ENCODE measurements at regions not wholly inside any gene's neighbourhood (a gene's known extent, or its start where the extent isn't known, plus 50 kb on each side); places are given as distances from the start of the nearest gene placed in this dataset.

GRCh38 chr2:12504443-12504842 lies 212.3 kb upstream of the TRIB2 start:
- TF ChIP-seq CTCF (IDR thresholded peaks at IDR 0.05) (no peak), POLR2AphosphoS5 (IDR thresholded peaks at IDR 0.05) (no peak), EP300 (IDR thresholded peaks at IDR 0.05) (no peak), POLR2A (IDR thresholded peaks at IDR 0.05) (no peak)
- no peak for DNase-seq
- Histone ChIP-seq H3K27me3 (no peaks in the 10 kb centered on the region), H3K9me3 (no peaks in the 10 kb centered on the region), H3K27ac (no peak overlapping the region), H3K4me3 (no peak overlapping the region), H3K36me3 (no peaks in the 10 kb centered on the region), H3K4me1 (no peaks in the 10 kb centered on the region)
- intact Hi-C loops (cut with DNase I) = no loop called here
- WGBS, 2 donors = 64 to 75% methylated on average over 4 of the region's 4 CpGs

- H3K4me3 ChIP-seq = no peak overlapping the region
- no peak for DNase-seq
- no peaks in the 10 kb centered on the region for H3K9me3 ChIP-seq
- no peaks in the 10 kb centered on the region for H3K27me3 ChIP-seq
- H3K4me1 ChIP-seq = no peaks in the 10 kb centered on the region
- intact Hi-C loops (cut with DNase I) = no loop called here
- no peak for TF ChIP-seq POLR2AphosphoS5 (IDR thresholded peaks at IDR 0.05)
- TF ChIP-seq CTCF (IDR thresholded peaks at IDR 0.05) = no peak
- TF ChIP-seq EP300 (IDR thresholded peaks at IDR 0.05) = no peak
- no peak for TF ChIP-seq POLR2A (IDR thresholded peaks at IDR 0.05)
- no peaks in the 10 kb centered on the region for H3K36me3 ChIP-seq
- WGBS, 2 donors = 74 to 76% methylated on average over 2 of the region's 2 CpGs
- no peak overlapping the region for H3K27ac ChIP-seq
Observed at GRCh38 chr2:12506846-12507245, 209.9 kb upstream of the TRIB2 start.

GRCh38 chr2:12507295-12507694 lies 209.4 kb upstream of the TRIB2 start:
- TF ChIP-seq CTCF (IDR thresholded peaks at IDR 0.05) (no peak), POLR2A (IDR thresholded peaks at IDR 0.05) (no peak), EP300 (IDR thresholded peaks at IDR 0.05) (no peak), POLR2AphosphoS5 (IDR thresholded peaks at IDR 0.05) (no peak)
- H3K9me3 ChIP-seq = no peaks in the 10 kb centered on the region
- H3K27ac ChIP-seq = no peak overlapping the region
- H3K4me3 ChIP-seq = no peak overlapping the region
- no peak for DNase-seq
- H3K4me1 ChIP-seq = no peaks in the 10 kb centered on the region
- WGBS, 2 donors = 47 to 76% methylated on average over 7 of the region's 7 CpGs
- H3K27me3 ChIP-seq = no peaks in the 10 kb centered on the region
- H3K36me3 ChIP-seq = no peaks in the 10 kb centered on the region
- intact Hi-C loops (cut with DNase I) = no loop called here

- Histone ChIP-seq H3K27me3 (no peaks in the 10 kb centered on the region), H3K9me3 (no peaks in the 10 kb centered on the region), H3K4me1 (peaks cover 0 to 9% (median 4%) of the 10 kb centered on the region in 4 donors), H3K27ac (no peak overlapping the region), H3K36me3 (no peaks in the 10 kb centered on the region), H3K4me3 (no peak overlapping the region)
- intact Hi-C loops (cut with DNase I) = no loop called here
- TF ChIP-seq CTCF (IDR thresholded peaks at IDR 0.05) = no peak
- TF ChIP-seq EP300 (IDR thresholded peaks at IDR 0.05) = no peak
- TF ChIP-seq POLR2AphosphoS5 (IDR thresholded peaks at IDR 0.05) = no peak
- TF ChIP-seq POLR2A (IDR thresholded peaks at IDR 0.05) = no peak
- DNase-seq = no peak
Observed at GRCh38 chr2:12510070-12510469, 206.7 kb upstream of the TRIB2 start.

- intact Hi-C loops (cut with DNase I) = no loop called here
- H3K4me3 ChIP-seq = no peak overlapping the region
- no peaks in the 10 kb centered on the region for H3K27me3 ChIP-seq
- H3K9me3 ChIP-seq = no peaks in the 10 kb centered on the region
- 22 to 58% methylated on average over 1 of the region's 1 CpG for WGBS, 2 donors
- H3K4me1 ChIP-seq = peaks cover 0 to 9% (median 4%) of the 10 kb centered on the region in 4 donors
- no peak overlapping the region for H3K27ac ChIP-seq
- TF ChIP-seq CTCF (IDR thresholded peaks at IDR 0.05) (no peak), EP300 (IDR thresholded peaks at IDR 0.05) (no peak), POLR2AphosphoS5 (IDR thresholded peaks at IDR 0.05) (no peak), POLR2A (IDR thresholded peaks at IDR 0.05) (no peak)
- no peak for DNase-seq
- H3K36me3 ChIP-seq = no peaks in the 10 kb centered on the region
Observed at GRCh38 chr2:12513339-12513738, 203.4 kb upstream of the TRIB2 start.
